Stomach (tissue), 4 donors: ENCODE measurements at regions not wholly inside any gene's neighbourhood (a gene's known extent, or its start where the extent isn't known, plus 50 kb on each side); places are given as distances from the start of the nearest gene placed in this dataset.

Experiments used
- EP300 ChIP-seq: sonication (generic); formaldehyde crosslinking; IDR thresholded peaks from one replicate; pipeline ENCODE4 v1.6.1; 2017; ENCODE audit warnings: antibody characterized with exemption
- POLR2AphosphoS5 ChIP-seq, 3 donors: sonication (generic); formaldehyde crosslinking; IDR thresholded peaks; one replicate each; pipeline ENCODE4 v1.6.1; 2016; ENCODE audit warnings: antibody characterized with exemption in 3 of 3
- TF ChIP-seq, protein P1 (sequence below), 7 experiments: fragments of 450-650 bp in 4 of 7; fragments of 200-600 bp in 3 of 7; sonication (generic) in 3 of 7; IDR thresholded peaks; one replicate each; pipeline ENCODE4 v1.5.1; 2016 to 2019; ENCODE audit warnings: antibody characterized with exemption in 7 of 7, control low read depth in 2 of 7, mild to moderate bottlenecking in 1 of 7

GRCh38 chr6:90818163-90818562 is 231.3 kb upstream of the MAP3K7 start:
- TF ChIP-seq, protein P1, sequence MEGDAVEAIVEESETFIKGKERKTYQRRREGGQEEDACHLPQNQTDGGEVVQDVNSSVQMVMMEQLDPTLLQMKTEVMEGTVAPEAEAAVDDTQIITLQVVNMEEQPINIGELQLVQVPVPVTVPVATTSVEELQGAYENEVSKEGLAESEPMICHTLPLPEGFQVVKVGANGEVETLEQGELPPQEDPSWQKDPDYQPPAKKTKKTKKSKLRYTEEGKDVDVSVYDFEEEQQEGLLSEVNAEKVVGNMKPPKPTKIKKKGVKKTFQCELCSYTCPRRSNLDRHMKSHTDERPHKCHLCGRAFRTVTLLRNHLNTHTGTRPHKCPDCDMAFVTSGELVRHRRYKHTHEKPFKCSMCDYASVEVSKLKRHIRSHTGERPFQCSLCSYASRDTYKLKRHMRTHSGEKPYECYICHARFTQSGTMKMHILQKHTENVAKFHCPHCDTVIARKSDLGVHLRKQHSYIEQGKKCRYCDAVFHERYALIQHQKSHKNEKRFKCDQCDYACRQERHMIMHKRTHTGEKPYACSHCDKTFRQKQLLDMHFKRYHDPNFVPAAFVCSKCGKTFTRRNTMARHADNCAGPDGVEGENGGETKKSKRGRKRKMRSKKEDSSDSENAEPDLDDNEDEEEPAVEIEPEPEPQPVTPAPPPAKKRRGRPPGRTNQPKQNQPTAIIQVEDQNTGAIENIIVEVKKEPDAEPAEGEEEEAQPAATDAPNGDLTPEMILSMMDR (IDR thresholded peaks at IDR 0.05) = no peak
- TF ChIP-seq POLR2AphosphoS5 (IDR thresholded peaks at IDR 0.05) (no peak), EP300 (no peak)
